Endothelial cell of umbilical vein (primary cell): ENCODE measurements at regions not wholly inside any gene's neighbourhood (a gene's known extent, or its start where the extent isn't known, plus 50 kb on each side); places are given as distances from the start of the nearest gene placed in this dataset.
"Not testable (repeated sequence)": the region's sequence is repeated elsewhere in the genome, so short reads cannot be mapped to it uniquely, and the experiment has no call there.

Experiments used
- BruUV-seq: library from RNA; stranded (reverse); fragments of 400-500 nt; replicated peaks from 2 replicates; lab custom pipeline; 2021; lab: Mats Ljungman, UMichigan
- CTCF ChIA-PET: fragments of 300-600, 350-600 bp; sonication (Branson Sonifier 250); formaldehyde crosslinking; loops from one replicate; lab custom pipeline; 2021; ENCODE audit warnings: antibody characterized with exemption, inconsistent platforms; lab: Charles Lee
- POLR2A ChIA-PET: fragments of 300-600, 350-600 bp; sonication (Branson Sonifier 250); formaldehyde crosslinking; loops from one replicate; lab custom pipeline; 2021; ENCODE audit warnings: antibody characterized with exemption, inconsistent platforms; lab: Charles Lee
- DNase-seq: peaks from one replicate; pipeline ENCODE4 v3.0.0-alpha.2; 2011; ENCODE audit warnings: low read depth, low spot score
- FAIRE-seq: peaks from 2 replicates; lab custom pipeline; 2011; peaks lifted over from hg19 to GRCh38; lab: Jason Lieb, UNC
- H2AFZ ChIP-seq: 2 replicates; pipeline ENCODE4 v1.6.0; 2012; ENCODE audit warnings: low read depth, low read length, control low read depth, inconsistent platforms
- H3K27ac ChIP-seq: 2 replicates; pipeline ENCODE4 v1.5.1; 2011; ENCODE audit warnings: low read depth, mild to moderate bottlenecking, control low read depth, low read length, moderate library complexity; ENCODE audit not compliant: insufficient read depth
- H3K27me3 ChIP-seq, 2 experiments: 2 replicates each; pipeline versions ENCODE4 v1.6.0 to v1.6.1; 2011; ENCODE audit warnings: low read length in 2 of 2, mixed read lengths in 1 of 2; ENCODE audit not compliant: control insufficient read depth in 2 of 2, insufficient read depth in 2 of 2
- H3K36me3 ChIP-seq, 2 experiments: 2 replicates in 1 of 2; 3 replicates in 1 of 2; pipeline ENCODE4 v1.5.1; 2011; ENCODE audit warnings: low read length in 2 of 2, mild to moderate bottlenecking in 1 of 2, moderate library complexity in 1 of 2; ENCODE audit not compliant: control insufficient read depth in 2 of 2, insufficient read depth in 2 of 2; ENCODE audit errors: extremely low read depth in 1 of 2
- H3K4me1 ChIP-seq: 3 replicates; pipeline ENCODE4 v1.5.1; 2011; ENCODE audit warnings: mild to moderate bottlenecking, low read length; ENCODE audit not compliant: control insufficient read depth, insufficient read depth; ENCODE audit errors: extremely low read depth
- H3K4me2 ChIP-seq: 2 replicates; pipeline ENCODE4 v1.6.1; 2011; ENCODE audit warnings: low read length, control low read depth, mixed read lengths; ENCODE audit not compliant: insufficient read depth
- H3K4me3 ChIP-seq, 3 experiments: fragments of 200-600 bp in 1 of 3; sonication (generic), shearing (Covaris generic) in 1 of 3; replicated peaks in 1 of 3; 2 replicates each; pipeline ENCODE4 v1.5.1; 2011 to 2016; ENCODE audit warnings: control low read depth in 3 of 3, low read length in 3 of 3, mild to moderate bottlenecking in 2 of 3, inconsistent platforms in 1 of 3, low read depth in 1 of 3, moderate library complexity in 1 of 3; ENCODE audit not compliant: insufficient read depth in 1 of 3
- H3K79me2 ChIP-seq: 2 replicates; pipeline ENCODE4 v1.6.0; 2012; ENCODE audit warnings: low read length, inconsistent platforms; ENCODE audit not compliant: control insufficient read depth, insufficient read depth
- H3K9ac ChIP-seq: replicated peaks from 2 replicates; pipeline ENCODE3; 2011; ENCODE audit warnings: low read length, control low read depth; ENCODE audit not compliant: insufficient read depth; ENCODE audit errors: extremely low read depth
- H3K9me1 ChIP-seq: replicated peaks from 3 replicates; pipeline ENCODE4 v1.6.0; 2011; ENCODE audit warnings: mild to moderate bottlenecking, low read length; ENCODE audit not compliant: control insufficient read depth, insufficient read depth; ENCODE audit errors: extremely low read depth
- H3K9me3 ChIP-seq: replicated peaks from 2 replicates; pipeline ENCODE4 v1.5.1; 2012; ENCODE audit warnings: low read length, inconsistent platforms; ENCODE audit not compliant: control insufficient read depth, insufficient read depth
- H4K20me1 ChIP-seq: replicated peaks from 2 replicates; pipeline ENCODE3; 2011; ENCODE audit warnings: mild to moderate bottlenecking, low read length; ENCODE audit not compliant: control insufficient read depth, insufficient read depth; ENCODE audit errors: extremely low read depth
- CTCF ChIP-seq, 2 donors: IDR thresholded peaks; 1 replicate in 1 of 2; 2 replicates in 1 of 2; pipeline ENCODE4 v1.5.1; 2011; ENCODE audit warnings: low read length in 2 of 2, mild to moderate bottlenecking in 2 of 2, moderate library complexity in 2 of 2, control low read depth in 1 of 2, inconsistent platforms in 1 of 2, low read depth in 1 of 2; ENCODE audit not compliant: insufficient read depth in 1 of 2; ENCODE audit errors: extremely low read depth in 1 of 2
- EZH2 ChIP-seq: IDR thresholded peaks from 2 replicates; pipeline ENCODE4 v1.6.1; 2012; ENCODE audit warnings: borderline replicate concordance, low read depth, mild to moderate bottlenecking, moderate library complexity, low read length, inconsistent platforms; ENCODE audit not compliant: severe bottlenecking
- FOS ChIP-seq: IDR thresholded peaks from 2 replicates; pipeline ENCODE4 v1.6.1; 2011; ENCODE audit warnings: mild to moderate bottlenecking, low read length, moderate library complexity, borderline replicate concordance; ENCODE audit not compliant: insufficient read depth
- GATA2 ChIP-seq: IDR thresholded peaks from 2 replicates; pipeline ENCODE4 v1.7.0; 2011; ENCODE audit warnings: low read depth, mild to moderate bottlenecking, moderate library complexity, mixed read lengths, low read length; ENCODE audit not compliant: insufficient read length, insufficient read depth
- JUN ChIP-seq: IDR thresholded peaks from 2 replicates; pipeline ENCODE4 v1.6.1; 2011; ENCODE audit warnings: borderline replicate concordance, low read depth; ENCODE audit not compliant: insufficient read length, insufficient read depth
- MAX ChIP-seq: IDR thresholded peaks from 2 replicates; pipeline ENCODE4 v1.6.1; 2011; ENCODE audit not compliant: insufficient read depth, insufficient read length
- MYC ChIP-seq: IDR thresholded peaks from one replicate; pipeline ENCODE4 v1.6.1; 2011; ENCODE audit warnings: mild to moderate bottlenecking, low read depth, low read length
- POLR2A ChIP-seq: IDR thresholded peaks from 2 replicates; pipeline ENCODE4 v1.6.1; 2012; ENCODE audit warnings: low read depth, mild to moderate bottlenecking, control low read depth, low read length
- POLR2AphosphoS5 ChIP-seq: IDR thresholded peaks from 2 replicates; pipeline ENCODE4 v1.6.1; 2012; ENCODE audit warnings: low read depth, mild to moderate bottlenecking, control low read depth, low read length, moderate library complexity; ENCODE audit not compliant: insufficient read depth
- dilution Hi-C: fragments of 300-500 bp; cut with MboI; formaldehyde crosslinking; loops from one replicate; pipeline ENCODE4 v1.15.0; 2019; ENCODE audit warnings: low sequenced_read_pairs; ENCODE audit not compliant: extremely low pct_ligation_motif_present
- intact Hi-C: fragments of 100-400 bp; cut with micrococcal nuclease; formaldehyde crosslinking; loops from one replicate; pipeline ENCODE4 v1.10.0; 2022

DNA sequence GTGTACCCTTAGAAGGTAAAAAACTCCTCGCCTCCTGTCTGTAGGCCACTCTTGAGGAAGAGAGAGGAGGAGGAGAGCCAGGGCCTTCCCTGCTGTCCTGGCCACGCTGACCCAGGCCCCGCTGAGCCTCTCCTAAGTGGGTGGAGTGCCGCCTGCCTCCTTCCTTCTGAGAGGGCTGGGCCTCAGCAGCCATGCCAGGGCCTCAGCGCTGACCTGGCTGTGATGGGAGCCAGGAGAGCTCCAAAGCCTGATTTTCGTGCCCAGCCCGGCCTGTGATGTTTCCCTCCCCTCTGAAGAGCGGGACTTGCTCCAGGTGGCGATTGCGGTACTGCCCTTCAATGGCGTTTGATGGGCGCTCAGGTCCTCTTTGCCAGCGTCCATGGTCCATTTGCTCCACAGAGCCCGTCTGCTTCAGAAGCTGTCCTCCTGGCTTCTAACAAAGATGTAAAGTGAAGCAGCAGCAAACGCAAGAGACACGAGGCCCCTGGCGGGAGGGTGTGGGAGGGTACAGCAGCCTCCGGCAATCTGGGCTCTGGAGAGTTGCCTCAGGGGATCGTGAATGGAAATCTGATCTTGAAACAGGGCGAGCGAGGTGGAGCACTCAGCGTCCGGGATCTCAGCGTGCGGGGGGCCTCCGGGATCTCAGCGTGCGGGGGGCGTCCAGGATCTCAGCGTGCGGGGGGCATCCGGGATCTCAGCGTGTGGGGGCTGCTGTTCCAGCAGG, 93.5 kb downstream of the NPIPB11 start:
- POLR2A ChIA-PET: no interaction called here
- CTCF ChIA-PET: no interaction called here
- H3K27me3 ChIP-seq: no peaks in the 10 kb centered on the region
- H3K4me2 ChIP-seq: no peak overlapping the region
- intact Hi-C loops (no loop called here), dilution Hi-C loops (no loop called here)
- H3K27ac ChIP-seq: no peak overlapping the region
- no peaks in the 10 kb centered on the region for H3K9me3 ChIP-seq
- TF ChIP-seq EZH2 (no peak), JUN (no peak), POLR2AphosphoS5 (no peak), MYC (no peak), MAX (no peak), FOS (no peak), GATA2 (no peak), POLR2A (no peak), CTCF (IDR thresholded peaks at IDR 0.05; ENCODE audit: extremely low read depth in 1 of 2, insufficient read depth in 1 of 2, low read depth in 1 of 2, low read length in 2 of 2) (no peak)
- FAIRE-seq (no peak), DNase-seq (no peak)
- H3K4me3 ChIP-seq: no peak overlapping the region
- no peak overlapping the region for H3K9ac ChIP-seq
- peaks cover 2% of the 10 kb centered on the region for H3K4me1 ChIP-seq
- H3K9me1 ChIP-seq: no peaks in the 10 kb centered on the region
- H3K79me2 ChIP-seq: no peaks in the 10 kb centered on the region
- H4K20me1 ChIP-seq: no peaks in the 10 kb centered on the region
- H3K36me3 ChIP-seq: no peaks in the 10 kb centered on the region
- no TSS peak for BruUV-seq
- no peak overlapping the region for H2AFZ ChIP-seq

- POLR2A ChIA-PET, H3K9ac ChIP-seq, H3K4me1 ChIP-seq, H2AFZ ChIP-seq, BruUV-seq, H3K27ac ChIP-seq, DNase-seq, H3K4me3 ChIP-seq, H3K79me2 ChIP-seq, H4K20me1 ChIP-seq, H3K4me2 ChIP-seq, H3K36me3 ChIP-seq, dilution Hi-C loops, H3K27me3 ChIP-seq, FAIRE-seq, intact Hi-C loops, H3K9me3 ChIP-seq, CTCF ChIA-PET, H3K9me1 ChIP-seq: not testable (repeated sequence)
These were observed 94.2 kb downstream of the NPIPB11 start for GRCh38 chr16:29312345-29312675.
